Upper lobe of right lung (tissue), 1 donor: ENCODE measurements at regions not wholly inside any gene's neighbourhood (a gene's known extent, or its start where the extent isn't known, plus 50 kb on each side); places are given as distances from the start of the nearest gene placed in this dataset.

Experiments
- ATAC-seq: fragments of 200-7000 bp; cut with Tn5 transposase; one replicate; pipeline ENCODE4 v1.9.1; 2020; ENCODE audit warnings: mild to moderate bottlenecking, moderate library complexity
- DNase-seq: peaks from one replicate; pipeline ENCODE4 v3.0.0-alpha.2; 2020
- H3K27ac ChIP-seq: fragments of 200-600 bp; one replicate; pipeline ENCODE4 v1.8.0; 2022
- H3K27me3 ChIP-seq: fragments of 200-600 bp; one replicate; pipeline ENCODE4 v1.8.0; 2022; ENCODE audit warnings: mild to moderate bottlenecking
- H3K36me3 ChIP-seq: fragments of 200-600 bp; one replicate; pipeline ENCODE4 v1.8.0; 2022
- H3K4me1 ChIP-seq: fragments of 200-600 bp; one replicate; pipeline ENCODE4 v1.8.0; 2022
- H3K4me3 ChIP-seq: fragments of 200-600 bp; one replicate; pipeline ENCODE4 v1.8.0; 2022; ENCODE audit warnings: mild to moderate bottlenecking
- H3K9me3 ChIP-seq: fragments of 200-600 bp; one replicate; pipeline ENCODE4 v1.8.0; 2022
- CTCF ChIP-seq: fragments of 200-600 bp; IDR thresholded peaks from one replicate; pipeline ENCODE4 v1.8.0; 2022; ENCODE audit warnings: antibody characterized with exemption
- intact Hi-C: fragments of 100-400 bp; cut with DNase I; formaldehyde crosslinking; loops from one replicate; pipeline ENCODE4 v1.11.0; 2022
- donor health status: DM: no; HTN: yes; CAD: no; lungs with severe emphysema.

- H3K27me3 ChIP-seq = no peaks in the 10 kb centered on the region
- no peak overlapping the region for H3K4me3 ChIP-seq
- intact Hi-C loops = no loop called here
- DNase-seq (no peak), ATAC-seq (no peak)
- no peaks in the 10 kb centered on the region for H3K36me3 ChIP-seq
- H3K9me3 ChIP-seq = no peaks in the 10 kb centered on the region
- H3K27ac ChIP-seq = no peak overlapping the region
- H3K4me1 ChIP-seq = no peaks in the 10 kb centered on the region
- TF ChIP-seq CTCF = no peak
Measured at GRCh38 chrX:140933016-140933415, 69.4 kb upstream of the SPANXB1 start.

GRCh38 chrX:140933874-140934655, 68.3 kb upstream of the SPANXB1 start:
- Histone ChIP-seq H3K27me3 (no peaks in the 10 kb centered on the region), H3K4me1 (no peaks in the 10 kb centered on the region), H3K4me3 (no peak overlapping the region), H3K36me3 (no peaks in the 10 kb centered on the region), H3K9me3 (no peaks in the 10 kb centered on the region), H3K27ac (no peak overlapping the region)
- no peak for TF ChIP-seq CTCF
- no peak for DNase-seq
- intact Hi-C loops = no loop called here
- ATAC-seq = no peak

- Histone ChIP-seq H3K36me3 (no peaks in the 10 kb centered on the region), H3K9me3 (no peaks in the 10 kb centered on the region), H3K27me3 (no peaks in the 10 kb centered on the region), H3K27ac (no peak overlapping the region), H3K4me1 (no peaks in the 10 kb centered on the region), H3K4me3 (no peak overlapping the region)
- intact Hi-C loops = no loop called here
- DNase-seq = no peak
- ATAC-seq = no peak
- no peak for TF ChIP-seq CTCF
Measured at GRCh38 chrX:140943513-140943912, 58.9 kb upstream of the SPANXB1 start.

GRCh38 chrX:140944710-140945109, 57.7 kb upstream of the SPANXB1 start:
- intact Hi-C loops = no loop called here

GRCh38 chrX:140948827-140949226, 53.6 kb upstream of the SPANXB1 start:
- TF ChIP-seq CTCF = no peak
- no peak overlapping the region for H3K4me3 ChIP-seq
- no peaks in the 10 kb centered on the region for H3K9me3 ChIP-seq
- ATAC-seq = no peak
- no peak for DNase-seq
- no peaks in the 10 kb centered on the region for H3K27me3 ChIP-seq
- H3K27ac ChIP-seq = no peak overlapping the region
- intact Hi-C loops = no loop called here
- no peaks in the 10 kb centered on the region for H3K36me3 ChIP-seq
- no peaks in the 10 kb centered on the region for H3K4me1 ChIP-seq

More at GRCh38 chrX:140944710-140945109, 57.7 kb upstream of the SPANXB1 start:
- Histone ChIP-seq H3K27ac (no peak overlapping the region), H3K36me3 (no peaks in the 10 kb centered on the region), H3K4me3 (no peak overlapping the region), H3K27me3 (no peaks in the 10 kb centered on the region), H3K9me3 (no peaks in the 10 kb centered on the region), H3K4me1 (no peaks in the 10 kb centered on the region)
- ATAC-seq (no peak), DNase-seq (no peak)
- TF ChIP-seq CTCF = no peak
